Endothelial cell of umbilical vein (primary cell): ENCODE measurements at regions not wholly inside any gene's neighbourhood (a gene's known extent, or its start where the extent isn't known, plus 50 kb on each side); places are given as distances from the start of the nearest gene placed in this dataset.

Experiments
- BruUV-seq: library from RNA; stranded (reverse); fragments of 400-500 nt; replicated peaks from 2 replicates; lab custom pipeline; 2021; lab: Mats Ljungman, UMichigan
- CTCF ChIA-PET: fragments of 300-600, 350-600 bp; sonication (Branson Sonifier 250); formaldehyde crosslinking; loops from one replicate; lab custom pipeline; 2021; ENCODE audit warnings: antibody characterized with exemption, inconsistent platforms; lab: Charles Lee
- POLR2A ChIA-PET: fragments of 300-600, 350-600 bp; sonication (Branson Sonifier 250); formaldehyde crosslinking; loops from one replicate; lab custom pipeline; 2021; ENCODE audit warnings: antibody characterized with exemption, inconsistent platforms; lab: Charles Lee
- DNase-seq: peaks from one replicate; pipeline ENCODE4 v3.0.0-alpha.2; 2011; ENCODE audit warnings: low read depth, low spot score
- FAIRE-seq: peaks from 2 replicates; lab custom pipeline; 2011; peaks lifted over from hg19 to GRCh38; lab: Jason Lieb, UNC
- H2AFZ ChIP-seq: 2 replicates; pipeline ENCODE4 v1.6.0; 2012; ENCODE audit warnings: low read depth, low read length, control low read depth, inconsistent platforms
- H3K27ac ChIP-seq: 2 replicates; pipeline ENCODE4 v1.5.1; 2011; ENCODE audit warnings: low read depth, mild to moderate bottlenecking, control low read depth, low read length, moderate library complexity; ENCODE audit not compliant: insufficient read depth
- H3K27me3 ChIP-seq, 2 experiments: 2 replicates each; pipeline versions ENCODE4 v1.6.0 to v1.6.1; 2011; ENCODE audit warnings: low read length in 2 of 2, mixed read lengths in 1 of 2; ENCODE audit not compliant: control insufficient read depth in 2 of 2, insufficient read depth in 2 of 2
- H3K36me3 ChIP-seq, 2 experiments: 2 replicates in 1 of 2; 3 replicates in 1 of 2; pipeline ENCODE4 v1.5.1; 2011; ENCODE audit warnings: low read length in 2 of 2, mild to moderate bottlenecking in 1 of 2, moderate library complexity in 1 of 2; ENCODE audit not compliant: control insufficient read depth in 2 of 2, insufficient read depth in 2 of 2; ENCODE audit errors: extremely low read depth in 1 of 2
- H3K4me1 ChIP-seq: 3 replicates; pipeline ENCODE4 v1.5.1; 2011; ENCODE audit warnings: mild to moderate bottlenecking, low read length; ENCODE audit not compliant: control insufficient read depth, insufficient read depth; ENCODE audit errors: extremely low read depth
- H3K4me2 ChIP-seq: 2 replicates; pipeline ENCODE4 v1.6.1; 2011; ENCODE audit warnings: low read length, control low read depth, mixed read lengths; ENCODE audit not compliant: insufficient read depth
- H3K4me3 ChIP-seq, 3 experiments: fragments of 200-600 bp in 1 of 3; sonication (generic), shearing (Covaris generic) in 1 of 3; replicated peaks in 1 of 3; 2 replicates each; pipeline ENCODE4 v1.5.1; 2011 to 2016; ENCODE audit warnings: control low read depth in 3 of 3, low read length in 3 of 3, mild to moderate bottlenecking in 2 of 3, inconsistent platforms in 1 of 3, low read depth in 1 of 3, moderate library complexity in 1 of 3; ENCODE audit not compliant: insufficient read depth in 1 of 3
- H3K79me2 ChIP-seq: 2 replicates; pipeline ENCODE4 v1.6.0; 2012; ENCODE audit warnings: low read length, inconsistent platforms; ENCODE audit not compliant: control insufficient read depth, insufficient read depth
- H3K9ac ChIP-seq: replicated peaks from 2 replicates; pipeline ENCODE3; 2011; ENCODE audit warnings: low read length, control low read depth; ENCODE audit not compliant: insufficient read depth; ENCODE audit errors: extremely low read depth
- H3K9me1 ChIP-seq: replicated peaks from 3 replicates; pipeline ENCODE4 v1.6.0; 2011; ENCODE audit warnings: mild to moderate bottlenecking, low read length; ENCODE audit not compliant: control insufficient read depth, insufficient read depth; ENCODE audit errors: extremely low read depth
- H3K9me3 ChIP-seq: replicated peaks from 2 replicates; pipeline ENCODE4 v1.5.1; 2012; ENCODE audit warnings: low read length, inconsistent platforms; ENCODE audit not compliant: control insufficient read depth, insufficient read depth
- H4K20me1 ChIP-seq: replicated peaks from 2 replicates; pipeline ENCODE3; 2011; ENCODE audit warnings: mild to moderate bottlenecking, low read length; ENCODE audit not compliant: control insufficient read depth, insufficient read depth; ENCODE audit errors: extremely low read depth
- EZH2 ChIP-seq: IDR thresholded peaks from 2 replicates; pipeline ENCODE4 v1.6.1; 2012; ENCODE audit warnings: borderline replicate concordance, low read depth, mild to moderate bottlenecking, moderate library complexity, low read length, inconsistent platforms; ENCODE audit not compliant: severe bottlenecking
- FOS ChIP-seq: IDR thresholded peaks from 2 replicates; pipeline ENCODE4 v1.6.1; 2011; ENCODE audit warnings: mild to moderate bottlenecking, low read length, moderate library complexity, borderline replicate concordance; ENCODE audit not compliant: insufficient read depth
- GATA2 ChIP-seq: IDR thresholded peaks from 2 replicates; pipeline ENCODE4 v1.7.0; 2011; ENCODE audit warnings: low read depth, mild to moderate bottlenecking, moderate library complexity, mixed read lengths, low read length; ENCODE audit not compliant: insufficient read length, insufficient read depth
- JUN ChIP-seq: IDR thresholded peaks from 2 replicates; pipeline ENCODE4 v1.6.1; 2011; ENCODE audit warnings: borderline replicate concordance, low read depth; ENCODE audit not compliant: insufficient read length, insufficient read depth
- MYC ChIP-seq: IDR thresholded peaks from one replicate; pipeline ENCODE4 v1.6.1; 2011; ENCODE audit warnings: mild to moderate bottlenecking, low read depth, low read length
- POLR2A ChIP-seq: IDR thresholded peaks from 2 replicates; pipeline ENCODE4 v1.6.1; 2012; ENCODE audit warnings: low read depth, mild to moderate bottlenecking, control low read depth, low read length
- POLR2AphosphoS5 ChIP-seq: IDR thresholded peaks from 2 replicates; pipeline ENCODE4 v1.6.1; 2012; ENCODE audit warnings: low read depth, mild to moderate bottlenecking, control low read depth, low read length, moderate library complexity; ENCODE audit not compliant: insufficient read depth
- dilution Hi-C: fragments of 300-500 bp; cut with MboI; formaldehyde crosslinking; loops from one replicate; pipeline ENCODE4 v1.15.0; 2019; ENCODE audit warnings: low sequenced_read_pairs; ENCODE audit not compliant: extremely low pct_ligation_motif_present
- intact Hi-C: fragments of 100-400 bp; cut with micrococcal nuclease; formaldehyde crosslinking; loops from one replicate; pipeline ENCODE4 v1.10.0; 2022
- TF ChIP-seq, protein P1 (sequence below), 2 donors: IDR thresholded peaks; 1 replicate in 1 of 2; 2 replicates in 1 of 2; pipeline ENCODE4 v1.5.1; 2011; ENCODE audit warnings: low read length in 2 of 2, mild to moderate bottlenecking in 2 of 2, moderate library complexity in 2 of 2, control low read depth in 1 of 2, inconsistent platforms in 1 of 2, low read depth in 1 of 2; ENCODE audit not compliant: insufficient read depth in 1 of 2; ENCODE audit errors: extremely low read depth in 1 of 2
- TF ChIP-seq, protein P2 (sequence below): IDR thresholded peaks from 2 replicates; pipeline ENCODE4 v1.6.1; 2011; ENCODE audit not compliant: insufficient read depth, insufficient read length

DNA sequence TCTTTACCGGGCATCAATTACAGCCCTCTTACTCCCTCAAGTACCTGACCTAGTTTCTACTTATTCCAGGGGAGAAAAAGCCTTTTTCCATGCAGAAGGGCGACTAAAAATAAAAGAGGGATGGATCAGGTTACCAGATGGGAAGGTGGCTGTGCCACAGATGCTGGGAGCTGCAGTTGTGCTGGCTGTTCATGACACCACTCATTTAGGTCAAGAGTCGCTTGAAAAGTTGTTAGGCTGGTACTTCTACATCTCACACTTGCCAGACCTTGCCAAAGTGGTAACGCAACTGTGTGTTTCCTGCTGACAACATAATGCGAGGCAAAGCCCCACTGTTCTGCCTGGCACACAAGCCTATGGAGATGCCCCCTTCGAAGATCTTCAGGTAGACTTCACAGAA, 148.4 kb upstream of the FGF16 start:
- no peak overlapping the region for H3K4me2 ChIP-seq
- dilution Hi-C loops (no loop called here), intact Hi-C loops (no loop called here)
- ChIA-PET CTCF (no interaction called here), POLR2A (no interaction called here)
- H3K36me3 ChIP-seq: no peaks in the 10 kb centered on the region
- TF ChIP-seq, protein P1, sequence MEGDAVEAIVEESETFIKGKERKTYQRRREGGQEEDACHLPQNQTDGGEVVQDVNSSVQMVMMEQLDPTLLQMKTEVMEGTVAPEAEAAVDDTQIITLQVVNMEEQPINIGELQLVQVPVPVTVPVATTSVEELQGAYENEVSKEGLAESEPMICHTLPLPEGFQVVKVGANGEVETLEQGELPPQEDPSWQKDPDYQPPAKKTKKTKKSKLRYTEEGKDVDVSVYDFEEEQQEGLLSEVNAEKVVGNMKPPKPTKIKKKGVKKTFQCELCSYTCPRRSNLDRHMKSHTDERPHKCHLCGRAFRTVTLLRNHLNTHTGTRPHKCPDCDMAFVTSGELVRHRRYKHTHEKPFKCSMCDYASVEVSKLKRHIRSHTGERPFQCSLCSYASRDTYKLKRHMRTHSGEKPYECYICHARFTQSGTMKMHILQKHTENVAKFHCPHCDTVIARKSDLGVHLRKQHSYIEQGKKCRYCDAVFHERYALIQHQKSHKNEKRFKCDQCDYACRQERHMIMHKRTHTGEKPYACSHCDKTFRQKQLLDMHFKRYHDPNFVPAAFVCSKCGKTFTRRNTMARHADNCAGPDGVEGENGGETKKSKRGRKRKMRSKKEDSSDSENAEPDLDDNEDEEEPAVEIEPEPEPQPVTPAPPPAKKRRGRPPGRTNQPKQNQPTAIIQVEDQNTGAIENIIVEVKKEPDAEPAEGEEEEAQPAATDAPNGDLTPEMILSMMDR (IDR thresholded peaks at IDR 0.05; ENCODE audit: extremely low read depth in 1 of 2, insufficient read depth in 1 of 2, low read depth in 1 of 2, low read length in 2 of 2): no peak
- TF ChIP-seq MYC: no peak
- TF ChIP-seq EZH2: no peak
- no peak for TF ChIP-seq GATA2
- no peak for TF ChIP-seq POLR2A
- TF ChIP-seq FOS: no peak
- TF ChIP-seq POLR2AphosphoS5: no peak
- H3K79me2 ChIP-seq: no peaks in the 10 kb centered on the region
- no TSS peak for BruUV-seq
- no peaks in the 10 kb centered on the region for H3K27me3 ChIP-seq
- H2AFZ ChIP-seq: no peak overlapping the region
- H3K9me1 ChIP-seq: no peaks in the 10 kb centered on the region
- DNase-seq: no peak
- no peak overlapping the region for H3K9ac ChIP-seq
- no peaks in the 10 kb centered on the region for H3K9me3 ChIP-seq
- no peaks in the 10 kb centered on the region for H4K20me1 ChIP-seq
- no peak overlapping the region for H3K4me3 ChIP-seq
- no peak overlapping the region for H3K27ac ChIP-seq
- H3K4me1 ChIP-seq: no peaks in the 10 kb centered on the region
- no peak for FAIRE-seq

DNA sequence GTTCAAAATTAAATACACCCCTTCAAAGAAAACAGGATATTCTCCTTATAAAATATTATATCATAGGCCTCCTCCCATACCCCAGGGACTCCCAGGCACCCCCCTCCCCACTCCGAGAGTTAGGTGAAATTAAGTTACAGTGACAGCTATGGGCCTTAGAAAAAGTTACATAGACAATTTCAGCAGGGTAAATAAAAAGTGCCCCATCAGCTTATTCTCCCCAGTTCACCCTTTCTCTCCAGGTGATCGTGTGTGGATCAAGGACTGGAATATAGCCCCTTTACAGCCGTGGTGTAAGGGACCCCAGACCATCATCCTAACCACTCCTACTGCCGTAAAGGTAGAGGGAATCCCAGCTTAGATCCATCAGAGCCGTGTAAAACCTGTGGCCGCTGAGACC, 147.6 kb upstream of the FGF16 start:
- CTCF ChIA-PET: no interaction called here
- dilution Hi-C loops: no loop called here
- POLR2A ChIA-PET: no interaction called here

More for the DNA sequence above, 147.6 kb upstream of the FGF16 start:
- no peaks in the 10 kb centered on the region for H3K79me2 ChIP-seq
- H3K9ac ChIP-seq: no peak overlapping the region
- intact Hi-C loops: no loop called here
- TF ChIP-seq POLR2A (no peak), FOS (no peak), POLR2AphosphoS5 (no peak), EZH2 (no peak), JUN (no peak), GATA2 (no peak), MYC (no peak)
- TF ChIP-seq, protein P2, sequence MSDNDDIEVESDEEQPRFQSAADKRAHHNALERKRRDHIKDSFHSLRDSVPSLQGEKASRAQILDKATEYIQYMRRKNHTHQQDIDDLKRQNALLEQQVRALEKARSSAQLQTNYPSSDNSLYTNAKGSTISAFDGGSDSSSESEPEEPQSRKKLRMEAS: no peak
- TF ChIP-seq, protein P1 (IDR thresholded peaks at IDR 0.05; ENCODE audit: extremely low read depth in 1 of 2, insufficient read depth in 1 of 2, low read depth in 1 of 2, low read length in 2 of 2): no peak
- no peak for FAIRE-seq
- no peaks in the 10 kb centered on the region for H3K9me3 ChIP-seq
- H2AFZ ChIP-seq: no peak overlapping the region
- no peaks in the 10 kb centered on the region for H3K4me1 ChIP-seq
- H3K4me3 ChIP-seq: no peak overlapping the region
- BruUV-seq: no TSS peak
- H3K27ac ChIP-seq: no peak overlapping the region
- H3K36me3 ChIP-seq: no peaks in the 10 kb centered on the region
- DNase-seq: no peak
- H3K9me1 ChIP-seq: no peaks in the 10 kb centered on the region
- no peaks in the 10 kb centered on the region for H3K27me3 ChIP-seq
- H3K4me2 ChIP-seq: no peak overlapping the region
- H4K20me1 ChIP-seq: no peaks in the 10 kb centered on the region
